HCT116 (cell line): ENCODE measurements at regions not wholly inside any gene's neighbourhood (a gene's known extent, or its start where the extent isn't known, plus 50 kb on each side); places are given as distances from the start of the nearest gene placed in this dataset.

ENCODE experiments used
- ATAC-seq: fragments of 200-7000 bp; cut with Tn5 transposase; 2 replicates; pipeline ENCODE4 v1.9.1; 2020; ENCODE audit warnings: mild to moderate bottlenecking, moderate library complexity
- BruUV-seq: library from RNA; stranded (reverse); fragments of 400-500 nt; replicated peaks from 2 replicates; lab custom pipeline; 2021; lab: Mats Ljungman, UMichigan
- CTCF ChIA-PET: fragments of 300-600 bp; sonication (Branson Sonifier 250); formaldehyde crosslinking; loops from one replicate; lab custom pipeline; 2021; ENCODE audit warnings: antibody characterized with exemption; lab: Charles Lee
- POLR2A ChIA-PET: fragments of 300-600, 350-600 bp; sonication (Branson Sonifier 250); formaldehyde crosslinking; loops from one replicate; lab custom pipeline; 2021; ENCODE audit warnings: antibody characterized with exemption; lab: Charles Lee
- RAD21 ChIA-PET, 2 experiments: fragments of 300-600 bp; sonication (Branson Sonifier 250); formaldehyde crosslinking; loops; one replicate each; lab custom pipeline; 2023; ENCODE audit warnings: low total read pairs in 2 of 2; ENCODE audit not compliant: uncharacterized antibody in 2 of 2, unreplicated experiment in 2 of 2, low non-redundant PET in 1 of 2; lab: Charles Lee
- DNase-seq: peaks from one replicate; pipeline ENCODE4 v3.0.0-alpha.2; 2010; ENCODE audit warnings: low read depth, low spot score
- H2AFZ ChIP-seq: fragments of 200-600 bp; shearing (Covaris generic), sonication (generic); 2 replicates; pipeline ENCODE4 v1.6.1; 2017; ENCODE audit warnings: low read depth, mixed run types, mixed read lengths, antibody characterized with exemption, low read length; ENCODE audit not compliant: poor library complexity, severe bottlenecking
- H3K27ac ChIP-seq: 2 replicates; pipeline ENCODE4 v1.5.1; 2012; ENCODE audit warnings: low read depth, low read length
- H3K27me3 ChIP-seq: fragments of 200-600 bp; sonication (generic); 2 replicates; pipeline ENCODE4 v1.6.1; 2016; ENCODE audit warnings: mixed run types, low read length, mixed read lengths; ENCODE audit not compliant: insufficient read depth
- H3K36me3 ChIP-seq, 2 experiments: fragments of 200-500 bp in 1 of 2; fragments of 200-600 bp in 1 of 2; sonication (Bioruptor generic) in 1 of 2; sonication (generic) in 1 of 2; 2 replicates each; pipeline versions ENCODE4 v1.5.1 to v1.6.1; 2014 to 2016; ENCODE audit warnings: low read length in 2 of 2, inconsistent platforms in 1 of 2, mixed read lengths in 1 of 2, mixed run types in 1 of 2; ENCODE audit not compliant: insufficient read depth in 2 of 2, control insufficient read depth in 1 of 2
- H3K4me1 ChIP-seq, 2 experiments: fragments of 200-600 bp in 1 of 2; sonication (generic) in 1 of 2; 2 replicates each; pipeline versions ENCODE4 v1.5.1 to v1.6.1; 2012 to 2017; ENCODE audit warnings: low read length in 2 of 2, inconsistent platforms in 1 of 2, mild to moderate bottlenecking in 1 of 2, mixed read lengths in 1 of 2, mixed run types in 1 of 2, moderate library complexity in 1 of 2; ENCODE audit not compliant: insufficient read depth in 2 of 2, control insufficient read depth in 1 of 2
- H3K4me2 ChIP-seq: fragments of 200-600 bp; sonication (generic); 2 replicates; pipeline ENCODE4 v1.6.1; 2017; ENCODE audit warnings: mixed run types, low read length, mixed read lengths
- H3K4me3 ChIP-seq, 2 experiments: fragments of 200-600 bp in 1 of 2; sonication (generic) in 1 of 2; replicated peaks in 1 of 2; 2 replicates each; pipeline ENCODE4 v1.5.1; 2011 to 2016; ENCODE audit warnings: low read length in 2 of 2, control low read depth in 1 of 2, low read depth in 1 of 2, mild to moderate bottlenecking in 1 of 2, mixed read lengths in 1 of 2, mixed run types in 1 of 2
- H3K79me2 ChIP-seq: fragments of 200-600 bp; sonication (generic); 2 replicates; pipeline ENCODE4 v1.6.1; 2017; ENCODE audit warnings: mild to moderate bottlenecking, mixed run types, low read length, moderate library complexity, mixed read lengths; ENCODE audit not compliant: insufficient read depth
- H3K9ac ChIP-seq: fragments of 200-600 bp; sonication (generic); 2 replicates; pipeline ENCODE4 v1.6.1; 2016; ENCODE audit warnings: low read length, mixed read lengths
- H3K9me2 ChIP-seq: fragments of 200-600 bp; sonication (generic), shearing (Covaris generic); 2 replicates; pipeline ENCODE4 v1.6.1; 2017; ENCODE audit warnings: mixed run types, mild to moderate bottlenecking, moderate library complexity; ENCODE audit not compliant: insufficient read depth
- H3K9me3 ChIP-seq, 2 experiments: fragments of 200-500 bp in 1 of 2; fragments of 200-600 bp in 1 of 2; sonication (Bioruptor generic) in 1 of 2; sonication (generic) in 1 of 2; 2 replicates each; pipeline ENCODE4 v1.6.1; 2014 to 2017; ENCODE audit warnings: low read length in 2 of 2, mixed read lengths in 2 of 2, inconsistent platforms in 1 of 2, low read depth in 1 of 2, mild to moderate bottlenecking in 1 of 2, mixed run types in 1 of 2, moderate library complexity in 1 of 2; ENCODE audit not compliant: control insufficient read depth in 1 of 2, insufficient read depth in 1 of 2
- H4K20me1 ChIP-seq: fragments of 200-600 bp; sonication (generic), shearing (Covaris generic); 2 replicates; pipeline ENCODE4 v1.6.1; 2017; ENCODE audit warnings: mixed run types, mild to moderate bottlenecking, moderate library complexity; ENCODE audit not compliant: insufficient read depth
- CBX3 ChIP-seq: IDR thresholded peaks from 2 replicates; pipeline ENCODE4 v1.6.1; 2012; ENCODE audit warnings: low read depth
- CEBPB ChIP-seq: IDR thresholded peaks from 2 replicates; pipeline ENCODE4 v1.6.1; 2012; ENCODE audit warnings: low read depth
- EGR1 ChIP-seq: IDR thresholded peaks from 2 replicates; pipeline ENCODE4 v1.6.1; 2012; ENCODE audit warnings: low read depth
- EZH2 ChIP-seq: fragments of 200-600 bp; sonication (generic); IDR thresholded peaks from 2 replicates; pipeline ENCODE4 v1.6.1; 2017; ENCODE audit warnings: antibody characterized with exemption, mixed run types
- EZH2phosphoT487 ChIP-seq: fragments of 200-600 bp; IDR thresholded peaks from 2 replicates; pipeline ENCODE4 v1.6.1; 2018; ENCODE audit warnings: antibody characterized with exemption, borderline replicate concordance
- FOSL1 ChIP-seq: IDR thresholded peaks from 2 replicates; pipeline ENCODE4 v1.6.1; 2012; ENCODE audit warnings: low read depth
- JUND ChIP-seq: IDR thresholded peaks from 2 replicates; pipeline ENCODE4 v1.6.1; 2012
- MAX ChIP-seq: IDR thresholded peaks from 2 replicates; pipeline ENCODE4 v1.6.1; 2012
- POLR2A ChIP-seq: IDR thresholded peaks from 2 replicates; pipeline ENCODE4 v1.7.0; 2011; ENCODE audit warnings: borderline replicate concordance; ENCODE audit not compliant: insufficient read depth, insufficient read length; ENCODE audit errors: extremely low read depth
- POLR2AphosphoS5 ChIP-seq: IDR thresholded peaks from 2 replicates; pipeline ENCODE4 v1.6.1; 2011; ENCODE audit warnings: mild to moderate bottlenecking, low read depth, low read length, moderate library complexity
- RAD21 ChIP-seq: IDR thresholded peaks from 2 replicates; pipeline ENCODE4 v1.6.1; 2012; ENCODE audit warnings: low read depth, mild to moderate bottlenecking
- SP1 ChIP-seq: IDR thresholded peaks from 2 replicates; pipeline ENCODE4 v1.6.1; 2012; ENCODE audit warnings: low read depth
- SRF ChIP-seq: IDR thresholded peaks from 2 replicates; pipeline ENCODE4 v1.6.1; 2012; ENCODE audit warnings: low read depth
- YY1 ChIP-seq: IDR thresholded peaks from 2 replicates; pipeline ENCODE4 v1.6.1; 2011; ENCODE audit warnings: low read length, low read depth, moderate library complexity, mild to moderate bottlenecking; ENCODE audit not compliant: insufficient replicate concordance; ENCODE audit errors: extremely low read depth
- ZFX ChIP-seq: fragments of 450-650 bp; IDR thresholded peaks from 2 replicates; pipeline ENCODE4 v1.6.1; 2017
- ZNF274 ChIP-seq: fragments of 200-500 bp; sonication (Bioruptor generic); IDR thresholded peaks from 2 replicates; pipeline ENCODE4 v1.6.1; 2014; ENCODE audit warnings: mild to moderate bottlenecking, low read depth, low read length, inconsistent platforms
- intact Hi-C: fragments of 100-400 bp; cut with micrococcal nuclease; formaldehyde crosslinking; loops from 2 replicates; pipeline ENCODE4 v1.10.0; 2022
- TF ChIP-seq, protein P1 (sequence below): IDR thresholded peaks from 2 replicates; pipeline ENCODE4 v1.6.1; 2012; ENCODE audit warnings: low read depth
- TF ChIP-seq, protein P2 (sequence below): IDR thresholded peaks from 2 replicates; pipeline ENCODE4 v1.6.1; 2012

DNA sequence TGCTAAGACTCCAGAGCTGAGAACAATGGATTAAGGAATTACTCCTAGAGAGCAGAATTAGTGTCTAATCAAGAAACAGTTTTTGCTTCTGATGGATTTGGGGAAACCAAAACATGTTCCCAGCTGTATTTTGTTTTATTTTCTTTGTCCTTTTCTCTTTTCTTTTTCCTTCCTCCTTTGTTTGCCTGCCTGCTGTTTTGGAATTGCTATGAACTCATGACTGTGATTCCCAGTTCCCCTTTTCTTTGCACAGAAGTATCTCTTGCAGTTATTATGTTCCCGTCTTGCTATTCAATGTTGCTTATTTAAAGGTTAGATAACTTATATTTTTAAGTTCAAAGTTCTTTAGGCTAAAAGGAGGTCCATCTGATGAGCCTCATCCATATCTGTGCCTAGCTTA, 77.0 kb upstream of the GBE1 start:
- Histone ChIP-seq H3K36me3 (no peaks in the 10 kb centered on the region), H3K27me3 (no peaks in the 10 kb centered on the region), H3K4me3 (no peak overlapping the region), H4K20me1 (no peaks in the 10 kb centered on the region)
- CTCF ChIA-PET: no interaction called here
- POLR2A ChIA-PET: no interaction called here
- no peak for ATAC-seq
- TF ChIP-seq EZH2: no peak
- TF ChIP-seq FOSL1: no peak
- no peak for TF ChIP-seq SRF
- no peak for TF ChIP-seq CBX3
- no peak for TF ChIP-seq ZFX
- TF ChIP-seq POLR2A: no peak
- TF ChIP-seq MAX: no peak
- TF ChIP-seq EGR1: no peak
- TF ChIP-seq, protein P1, sequence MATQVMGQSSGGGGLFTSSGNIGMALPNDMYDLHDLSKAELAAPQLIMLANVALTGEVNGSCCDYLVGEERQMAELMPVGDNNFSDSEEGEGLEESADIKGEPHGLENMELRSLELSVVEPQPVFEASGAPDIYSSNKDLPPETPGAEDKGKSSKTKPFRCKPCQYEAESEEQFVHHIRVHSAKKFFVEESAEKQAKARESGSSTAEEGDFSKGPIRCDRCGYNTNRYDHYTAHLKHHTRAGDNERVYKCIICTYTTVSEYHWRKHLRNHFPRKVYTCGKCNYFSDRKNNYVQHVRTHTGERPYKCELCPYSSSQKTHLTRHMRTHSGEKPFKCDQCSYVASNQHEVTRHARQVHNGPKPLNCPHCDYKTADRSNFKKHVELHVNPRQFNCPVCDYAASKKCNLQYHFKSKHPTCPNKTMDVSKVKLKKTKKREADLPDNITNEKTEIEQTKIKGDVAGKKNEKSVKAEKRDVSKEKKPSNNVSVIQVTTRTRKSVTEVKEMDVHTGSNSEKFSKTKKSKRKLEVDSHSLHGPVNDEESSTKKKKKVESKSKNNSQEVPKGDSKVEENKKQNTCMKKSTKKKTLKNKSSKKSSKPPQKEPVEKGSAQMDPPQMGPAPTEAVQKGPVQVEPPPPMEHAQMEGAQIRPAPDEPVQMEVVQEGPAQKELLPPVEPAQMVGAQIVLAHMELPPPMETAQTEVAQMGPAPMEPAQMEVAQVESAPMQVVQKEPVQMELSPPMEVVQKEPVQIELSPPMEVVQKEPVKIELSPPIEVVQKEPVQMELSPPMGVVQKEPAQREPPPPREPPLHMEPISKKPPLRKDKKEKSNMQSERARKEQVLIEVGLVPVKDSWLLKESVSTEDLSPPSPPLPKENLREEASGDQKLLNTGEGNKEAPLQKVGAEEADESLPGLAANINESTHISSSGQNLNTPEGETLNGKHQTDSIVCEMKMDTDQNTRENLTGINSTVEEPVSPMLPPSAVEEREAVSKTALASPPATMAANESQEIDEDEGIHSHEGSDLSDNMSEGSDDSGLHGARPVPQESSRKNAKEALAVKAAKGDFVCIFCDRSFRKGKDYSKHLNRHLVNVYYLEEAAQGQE: no peak
- no peak for TF ChIP-seq CEBPB
- no peak for TF ChIP-seq ZNF274
- TF ChIP-seq RAD21: no peak
- no peak for TF ChIP-seq YY1
- TF ChIP-seq, protein P2, sequence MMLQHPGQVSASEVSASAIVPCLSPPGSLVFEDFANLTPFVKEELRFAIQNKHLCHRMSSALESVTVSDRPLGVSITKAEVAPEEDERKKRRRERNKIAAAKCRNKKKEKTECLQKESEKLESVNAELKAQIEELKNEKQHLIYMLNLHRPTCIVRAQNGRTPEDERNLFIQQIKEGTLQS: no peak
- no peak for TF ChIP-seq EZH2phosphoT487
- no peak for TF ChIP-seq SP1
- no peak for TF ChIP-seq POLR2AphosphoS5
- no peak for TF ChIP-seq JUND
- TF ChIP-seq, all 23 proteins: peak for 0
- DNase-seq: no peak
- Histone ChIP-seq H2AFZ (no peak overlapping the region), H3K27ac (no peak overlapping the region), H3K79me2 (no peaks in the 10 kb centered on the region), H3K4me1 (no peaks in the 10 kb centered on the region), H3K9me3 (no peaks in the 10 kb centered on the region), H3K9ac (no peak overlapping the region), H3K4me2 (no peak overlapping the region), H3K9me2 (no peaks in the 10 kb centered on the region)
- RAD21 ChIA-PET: no interaction called here
- intact Hi-C loops: no loop called here
- no TSS peak for BruUV-seq
